A549 (cell line): ENCODE measurements at regions not wholly inside any gene's neighbourhood (a gene's known extent, or its start where the extent isn't known, plus 50 kb on each side); places are given as distances from the start of the nearest gene placed in this dataset.
A peak's percentile ranks its signal among the peaks of the same experiment; 100 is the strongest.

ENCODE experiments used
- ATAC-seq, 2 experiments: fragments of 200-7000 bp in 1 of 2; fragments of >200 bp in 1 of 2; cut with Nextera tagmentation in 1 of 2; cut with Tn5 transposase in 1 of 2; 3 replicates each; pipeline versions ENCODE4 v1.8.0 to v1.9.1; 2018 to 2020; ENCODE audit warnings: mild to moderate bottlenecking in 1 of 2, moderate library complexity in 1 of 2
- CTCF ChIA-PET: fragments of 300-600 bp; sonication (Branson Sonifier 250); formaldehyde crosslinking; extraction: SDS; loops from one replicate; lab custom pipeline; 2021; ENCODE audit warnings: antibody characterized with exemption, inconsistent platforms; lab: Yijun Ruan, JAX
- POLR2A ChIA-PET: fragments of 350-600 bp; formaldehyde crosslinking; extraction: SDS; loops from one replicate; lab custom pipeline; 2021; ENCODE audit warnings: antibody characterized with exemption, inconsistent platforms; lab: Yijun Ruan, JAX
- DNase-seq, 2 experiments: peaks; one replicate each; pipeline versions ENCODE4 v3.0.0 to v3.0.0-alpha.2; 2011 to 2016; ENCODE audit warnings: low read depth in 1 of 2, low spot score in 1 of 2
- FAIRE-seq: peaks from 2 replicates; lab custom pipeline; 2011; peaks lifted over from hg19 to GRCh38; lab: Jason Lieb, UNC
- H3K27ac ChIP-seq, 2 experiments: fragments of >200 bp; sonication (Bioruptor Twin); formaldehyde crosslinking; 3 replicates each; pipeline ENCODE4 v1.5.1; 2016 to 2017
- H3K4me1 ChIP-seq: fragments of >200 bp; sonication (Bioruptor Twin); formaldehyde crosslinking; 3 replicates; pipeline ENCODE4 v1.6.1; 2016
- H3K4me2 ChIP-seq: fragments of >200 bp; sonication (Bioruptor Twin); formaldehyde crosslinking; 3 replicates; pipeline ENCODE4 v1.6.1; 2016
- H3K4me3 ChIP-seq: fragments of >200 bp; sonication (Bioruptor Twin); formaldehyde crosslinking; 3 replicates; pipeline ENCODE4 v1.5.1; 2016
- H3K9me3 ChIP-seq: fragments of >200 bp; sonication (Bioruptor Twin); formaldehyde crosslinking; 3 replicates; pipeline ENCODE4 v1.6.1; 2016
- BCL3 ChIP-seq: fragments of >200 bp; sonication (Bioruptor Twin); formaldehyde crosslinking; IDR thresholded peaks from 3 replicates; pipeline ENCODE4 v1.6.1; 2016
- BHLHE40 ChIP-seq: IDR thresholded peaks from 2 replicates; pipeline ENCODE4 v1.6.1; 2012; ENCODE audit warnings: low read depth, low read length, inconsistent platforms
- CBX8 ChIP-seq: fragments of 200-600 bp; sonication (generic); IDR thresholded peaks from 2 replicates; pipeline ENCODE4 v1.6.1; 2016
- CEBPB ChIP-seq, 2 experiments: fragments of >200 bp in 1 of 2; sonication (Bioruptor Twin) in 1 of 2; formaldehyde crosslinking in 1 of 2; IDR thresholded peaks; 2 replicates each; pipeline ENCODE4 v1.6.1; 2012 to 2016
- CHD2 ChIP-seq: fragments of 150-350 bp; IDR thresholded peaks from 2 replicates; pipeline ENCODE4 v1.6.1; 2014; ENCODE audit warnings: low read length; ENCODE audit not compliant: partially characterized antibody
- CTCF ChIP-seq: fragments of >200 bp; sonication (Bioruptor Twin); formaldehyde crosslinking; IDR thresholded peaks from 3 replicates; pipeline ENCODE4 v1.5.1; 2016
- E2F6 ChIP-seq: IDR thresholded peaks from 2 replicates; pipeline ENCODE4 v1.6.1; 2012; ENCODE audit warnings: low read depth, borderline replicate concordance
- EP300 ChIP-seq, 2 experiments: fragments of >200 bp; sonication (Bioruptor Twin); formaldehyde crosslinking; IDR thresholded peaks; 2 replicates in 1 of 2; 3 replicates in 1 of 2; pipeline ENCODE4 v1.6.1; 2016 to 2017
- FOXS1 ChIP-seq: fragments of 250-450 bp; sonication (Bioruptor Pico); IDR thresholded peaks from 2 replicates; pipeline ENCODE4 v1.5.0; 2020; ENCODE audit warnings: mild to moderate bottlenecking, moderate library complexity
- GATA3 ChIP-seq: IDR thresholded peaks from 2 replicates; pipeline ENCODE4 v1.6.1; 2012; ENCODE audit warnings: borderline replicate concordance
- HMGXB4 ChIP-seq: fragments of 250-450 bp; sonication (Bioruptor Pico); IDR thresholded peaks from 2 replicates; pipeline ENCODE4 v1.5.0; 2021; ENCODE audit warnings: mild to moderate bottlenecking, moderate library complexity, borderline replicate concordance
- HOXA7 ChIP-seq: fragments of 250-450 bp; sonication (Bioruptor Pico); IDR thresholded peaks from 2 replicates; pipeline ENCODE4 v1.5.0; 2020; ENCODE audit warnings: mild to moderate bottlenecking, moderate library complexity
- HOXB13 ChIP-seq: fragments of 250-450 bp; sonication (Bioruptor Pico); IDR thresholded peaks from 2 replicates; pipeline ENCODE4 v1.5.0; 2020; ENCODE audit warnings: low read depth, mild to moderate bottlenecking, moderate library complexity
- JUNB ChIP-seq: fragments of >200 bp; sonication (Bioruptor Twin); formaldehyde crosslinking; IDR thresholded peaks from 2 replicates; pipeline ENCODE4 v1.6.1; 2016
- MAFK ChIP-seq: fragments of 450-650 bp; IDR thresholded peaks from 2 replicates; pipeline ENCODE4 v1.6.1; 2014; ENCODE audit not compliant: partially characterized antibody
- MYC ChIP-seq: IDR thresholded peaks from 2 replicates; pipeline ENCODE4 v1.6.1; 2012; ENCODE audit warnings: mild to moderate bottlenecking, inconsistent platforms, low read length, improper control_type of control experiment, borderline replicate concordance
- NFE2L2 ChIP-seq: fragments of 150-350 bp; conservative IDR thresholded peaks from 2 replicates; pipeline ENCODE4 v1.6.1; 2014; ENCODE audit warnings: low read length
- PBX3 ChIP-seq: IDR thresholded peaks from 2 replicates; pipeline ENCODE4 v1.6.1; 2012
- PHF8 ChIP-seq: fragments of 200-600 bp; sonication (generic); IDR thresholded peaks from 2 replicates; pipeline ENCODE4 v1.6.1; 2016; ENCODE audit warnings: low read depth, mild to moderate bottlenecking, antibody characterized with exemption, moderate library complexity, borderline replicate concordance
- POLR2A ChIP-seq: IDR thresholded peaks from 2 replicates; pipeline ENCODE4 v1.6.1; 2012; ENCODE audit warnings: mild to moderate bottlenecking, low read length
- RCOR1 ChIP-seq: fragments of 150-350 bp; IDR thresholded peaks from 2 replicates; pipeline ENCODE4 v1.6.1; 2014; ENCODE audit warnings: antibody characterized with exemption, low read length, low read depth
- SMC3 ChIP-seq: fragments of >200 bp; sonication (Bioruptor Twin); formaldehyde crosslinking; IDR thresholded peaks from 3 replicates; pipeline ENCODE4 v1.6.1; 2018; ENCODE audit warnings: inconsistent platforms
- TFCP2L1 ChIP-seq: fragments of 250-450 bp; sonication (Bioruptor Pico); IDR thresholded peaks from 2 replicates; pipeline ENCODE4 v1.5.0; 2021; ENCODE audit warnings: mild to moderate bottlenecking
- TP53 ChIP-seq: fragments of 250-450 bp; sonication (Bioruptor Pico); IDR thresholded peaks from 2 replicates; pipeline ENCODE4 v1.5.0; 2021; ENCODE audit warnings: mild to moderate bottlenecking, moderate library complexity
- ZSCAN20 ChIP-seq: fragments of 250-450 bp; sonication (Bioruptor Pico); IDR thresholded peaks from 2 replicates; pipeline ENCODE4 v1.8.0; 2022; ENCODE audit warnings: mild to moderate bottlenecking, moderate library complexity
- WGBS: methylation state at CpG from one replicate; pipeline ENCODE4 v1.1.6; 2017; ENCODE audit errors: missing lambda C conversion rate; 5-methylcytosine and 5-hydroxymethylcytosine counted together

- TF ChIP-seq CHD2 (no peak), SMC3 (no peak), CEBPB (IDR thresholded peaks at IDR 0.05) (no peak)
These were observed 84.0 kb upstream of the PELI1 start (continued) for GRCh38 chr2:64228126-64228678.

GRCh38 chr2:64228918-64229317 lies 84.7 kb upstream of the PELI1 start:
- no peak for DNase-seq
- H3K9me3 ChIP-seq = no peaks in the 10 kb centered on the region
- CTCF ChIA-PET = interaction anchor here (0.6 to 1.5 kb wide), 3 partner anchors 9 to 45 kb away, joined by 3 to 5 read pairs (median 4); no protein-coding TSS in a partner anchor
- H3K4me1 ChIP-seq = 0 out of 3 replicates have a peak, but pooled peaks cover 3% of the 10 kb centered on the region
- H3K27ac ChIP-seq = no peak overlapping the region
- no peak for ATAC-seq
- FAIRE-seq = no peak
- TF ChIP-seq PHF8 (no peak), MYC (no peak), BCL3 (no peak), TFCP2L1 (no peak), FOXS1 (no peak), MAFK (no peak), HOXB13 (CRISPR knock-in tag) (no peak), GATA3 (no peak)
- H3K4me2 ChIP-seq = peak overlapping the region; percentile 90; the same call in 1 of the 3 replicates
- no peak overlapping the region for H3K4me3 ChIP-seq
- POLR2A ChIA-PET = no interaction called here
- 69% methylated on average over 4 of the region's 4 CpGs for WGBS

GRCh38 chr2:64230540-64230939 lies 86.3 kb upstream of the PELI1 start:
- no peak overlapping the region for H3K4me2 ChIP-seq
- TF ChIP-seq GATA3 (no peak), HMGXB4 (CRISPR knock-in tag) (no peak), ZSCAN20 (no peak), CBX8 (no peak), NFE2L2 (no peak), JUNB (no peak), BHLHE40 (no peak), RCOR1 (no peak), SMC3 (no peak), E2F6 (no peak), PHF8 (no peak), CTCF (no peak), HOXA7 (no peak), POLR2A (no peak), PBX3 (no peak), TP53 (CRISPR knock-in tag) (no peak), EP300 (IDR thresholded peaks at IDR 0.05) (no peak)
- ATAC-seq (no peak), FAIRE-seq (no peak), DNase-seq (no peak)
- ChIA-PET CTCF (no interaction called here), POLR2A (no interaction called here)
- H3K4me3 ChIP-seq = no peak overlapping the region
- 0 out of 3 replicates have a peak, but pooled peaks cover 3% of the 10 kb centered on the region for H3K4me1 ChIP-seq
- H3K9me3 ChIP-seq = no peaks in the 10 kb centered on the region
- no peak overlapping the region for H3K27ac ChIP-seq
